IMR-90 (cell line): ENCODE measurements at regions not wholly inside any gene's neighbourhood (a gene's known extent, or its start where the extent isn't known, plus 50 kb on each side); places are given as distances from the start of the nearest gene placed in this dataset.

Source experiments
- ATAC-seq: fragments of 200-7000 bp; cut with Tn5 transposase; 2 replicates; pipeline ENCODE4 v1.9.1; 2020; ENCODE audit warnings: low read depth, mild to moderate bottlenecking, moderate library complexity
- BruUV-seq: library from RNA; stranded (reverse); fragments of 400-500 nt; replicated peaks from 2 replicates; lab custom pipeline; 2021; lab: Mats Ljungman, UMichigan
- CTCF ChIA-PET: fragments of 300-600 bp; formaldehyde crosslinking; extraction: SDS; loops from one replicate; lab custom pipeline; 2021; ENCODE audit warnings: antibody characterized with exemption; lab: Yijun Ruan, JAX
- POLR2A ChIA-PET: fragments of 300-600 bp; sonication (Branson Sonifier 250); formaldehyde crosslinking; loops from one replicate; lab custom pipeline; 2022; ENCODE audit warnings: antibody characterized with exemption; ENCODE audit not compliant: unreplicated experiment; lab: Charles Lee
- DNase-seq: peaks from one replicate; pipeline ENCODE4 v3.0.0; 2013
- H2AFZ ChIP-seq: replicated peaks from 2 replicates; pipeline ENCODE3; 2013; ENCODE audit warnings: low read length, mild to moderate bottlenecking; ENCODE audit not compliant: poor library complexity
- H2AK5ac ChIP-seq: 2 replicates; pipeline ENCODE4 v1.6.1; 2013; ENCODE audit warnings: low read depth, low read length, inconsistent platforms
- H2AK9ac ChIP-seq: replicated peaks from 2 replicates; pipeline ENCODE3; 2013; ENCODE audit warnings: mild to moderate bottlenecking, low read depth, low read length, moderate library complexity; ENCODE audit not compliant: poor library complexity
- H2BK120ac ChIP-seq: 2 replicates; pipeline ENCODE4 v1.6.1; 2013; ENCODE audit warnings: low read depth, low read length, inconsistent platforms
- H2BK15ac ChIP-seq: 3 replicates; pipeline ENCODE4 v1.6.1; 2013; ENCODE audit warnings: low read depth, low read length, inconsistent platforms
- H2BK20ac ChIP-seq: 2 replicates; pipeline ENCODE4 v1.6.1; 2013; ENCODE audit warnings: low read depth, mild to moderate bottlenecking, inconsistent platforms, low read length, moderate library complexity
- H2BK5ac ChIP-seq: 2 replicates; pipeline ENCODE4 v1.6.1; 2013; ENCODE audit warnings: mild to moderate bottlenecking, low read depth, low read length, inconsistent platforms; ENCODE audit not compliant: poor library complexity, severe bottlenecking
- H3K14ac ChIP-seq: replicated peaks from 2 replicates; pipeline ENCODE4 v1.6.1; 2013; ENCODE audit warnings: low read depth, low read length, inconsistent platforms
- H3K18ac ChIP-seq: 2 replicates; pipeline ENCODE4 v1.6.1; 2013; ENCODE audit warnings: low read depth, low read length, control low read depth
- H3K23ac ChIP-seq: 2 replicates; pipeline ENCODE4 v1.6.1; 2013; ENCODE audit warnings: low read depth, low read length, inconsistent platforms
- H3K27ac ChIP-seq: 2 replicates; pipeline ENCODE4 v1.5.1; 2013; ENCODE audit warnings: mild to moderate bottlenecking, control low read depth, low read length; ENCODE audit not compliant: insufficient read depth
- H3K27me3 ChIP-seq: 2 replicates; pipeline ENCODE4 v1.6.1; 2013; ENCODE audit warnings: low read length; ENCODE audit not compliant: control insufficient read depth, insufficient read depth
- H3K36me3 ChIP-seq: 2 replicates; pipeline ENCODE4 v1.6.1; 2013; ENCODE audit warnings: low read length, mixed read lengths; ENCODE audit not compliant: control insufficient read depth, insufficient read depth
- H3K4ac ChIP-seq: 2 replicates; pipeline ENCODE4 v1.6.1; 2013; ENCODE audit warnings: low read depth, low read length, inconsistent platforms
- H3K4me1 ChIP-seq: 2 replicates; pipeline ENCODE4 v1.6.1; 2013; ENCODE audit warnings: low read length, mixed read lengths; ENCODE audit not compliant: control insufficient read depth, insufficient read depth
- H3K4me2 ChIP-seq: 2 replicates; pipeline ENCODE4 v1.6.1; 2013; ENCODE audit warnings: low read depth, mild to moderate bottlenecking, control low read depth, low read length, moderate library complexity
- H3K4me3 ChIP-seq: 2 replicates; pipeline ENCODE4 v1.5.1; 2013; ENCODE audit warnings: low read depth, mild to moderate bottlenecking, control low read depth, low read length, moderate library complexity; ENCODE audit not compliant: insufficient read depth
- H3K56ac ChIP-seq: 2 replicates; pipeline ENCODE4 v1.6.1; 2013; ENCODE audit warnings: low read length, inconsistent platforms; ENCODE audit not compliant: insufficient read depth; ENCODE audit errors: extremely low read depth
- H3K79me1 ChIP-seq, 2 experiments: 2 replicates each; pipeline ENCODE4 v1.6.1; 2013; ENCODE audit warnings: low read length in 2 of 2, inconsistent platforms in 1 of 2, low read depth in 1 of 2
- H3K9ac ChIP-seq: 2 replicates; pipeline ENCODE4 v1.6.1; 2013; ENCODE audit warnings: low read depth, low read length, control low read depth
- H3K9me1 ChIP-seq: 2 replicates; pipeline ENCODE4 v1.6.1; 2013; ENCODE audit warnings: low read length, inconsistent platforms; ENCODE audit not compliant: insufficient read depth
- H3K9me3 ChIP-seq: 2 replicates; pipeline ENCODE4 v1.6.1; 2013; ENCODE audit warnings: low read length; ENCODE audit not compliant: control insufficient read depth, insufficient read depth
- H4K20me1 ChIP-seq: 2 replicates; pipeline ENCODE4 v1.6.1; 2013; ENCODE audit warnings: low read length, inconsistent platforms; ENCODE audit not compliant: insufficient read depth
- H4K5ac ChIP-seq: 2 replicates; pipeline ENCODE4 v1.6.1; 2013; ENCODE audit warnings: mild to moderate bottlenecking, low read depth, low read length, control low read depth
- H4K8ac ChIP-seq, 2 experiments: 2 replicates each; pipeline ENCODE4 v1.6.1; 2013; ENCODE audit warnings: low read depth in 2 of 2, low read length in 2 of 2, control low read depth in 1 of 2, inconsistent platforms in 1 of 2
- H4K91ac ChIP-seq: 2 replicates; pipeline ENCODE4 v1.6.1; 2013; ENCODE audit warnings: low read depth, low read length, inconsistent platforms; ENCODE audit not compliant: insufficient read depth
- BHLHE40 ChIP-seq: fragments of 150-350 bp; IDR thresholded peaks from 2 replicates; pipeline ENCODE4 v1.6.1; 2016; ENCODE audit warnings: mild to moderate bottlenecking, low read depth, low read length
- CEBPB ChIP-seq: IDR thresholded peaks from 2 replicates; pipeline ENCODE4 v1.6.1; 2012; ENCODE audit warnings: low read depth, low read length, improper control_type of control experiment
- CHD1 ChIP-seq: IDR thresholded peaks from 2 replicates; pipeline ENCODE4 v1.6.1; 2012; ENCODE audit warnings: low read depth, low read length, improper control_type of control experiment
- CTCF ChIP-seq: conservative IDR thresholded peaks from 2 replicates; pipeline ENCODE4 v1.5.1; 2012; ENCODE audit warnings: mild to moderate bottlenecking, low read depth, low read length, improper control_type of control experiment
- ELK1 ChIP-seq: fragments of 150-350 bp; IDR thresholded peaks from 2 replicates; pipeline ENCODE4 v1.6.1; 2016; ENCODE audit warnings: low read depth, mild to moderate bottlenecking, low read length, moderate library complexity, borderline replicate concordance
- FOS ChIP-seq: fragments of 150-350 bp; IDR thresholded peaks from 2 replicates; pipeline ENCODE4 v1.6.1; 2016; ENCODE audit warnings: low read depth, low read length
- MXI1 ChIP-seq: IDR thresholded peaks from 2 replicates; pipeline ENCODE4 v1.6.1; 2012; ENCODE audit warnings: low read depth, mild to moderate bottlenecking, low read length, moderate library complexity, borderline replicate concordance
- NFE2L2 ChIP-seq: fragments of 150-350 bp; IDR thresholded peaks from 2 replicates; pipeline ENCODE4 v1.6.1; 2016; ENCODE audit warnings: low read depth, mild to moderate bottlenecking, low read length
- SMC3 ChIP-seq: fragments of 150-350 bp; IDR thresholded peaks from 2 replicates; pipeline ENCODE4 v1.6.1; 2016; ENCODE audit warnings: low read depth, mild to moderate bottlenecking, antibody characterized with exemption, low read length, moderate library complexity
- WGBS, 2 experiments: methylation state at CpG; one replicate each; pipeline versions ENCODE4 v1.1.5 to v1.1.7; 2013; ENCODE audit warnings: missing lambda C conversion rate in 2 of 2; ENCODE audit not compliant: insufficient read length in 1 of 2; ENCODE audit errors: extremely low coverage in 2 of 2; 5-methylcytosine and 5-hydroxymethylcytosine counted together
- dilution Hi-C: fragments of 300-500 bp; cut with HindIII; formaldehyde crosslinking; loops from one replicate; pipeline ENCODE4 v1.14.3; 2018; ENCODE audit warnings: low sequenced_read_pairs; ENCODE audit not compliant: unreplicated experiment
- in situ Hi-C: fragments of 300-500 bp; cut with MboI; formaldehyde crosslinking; loops from 3 replicates; pipeline ENCODE4 v1.14.3; 2019; ENCODE audit warnings: low sequenced_read_pairs, inconsistent platforms, mixed read lengths
- intact Hi-C: fragments of 100-400 bp; cut with micrococcal nuclease; formaldehyde crosslinking; loops from 2 replicates; pipeline ENCODE4 v1.10.0; 2022

GRCh38 chr9:107390778-107391177, 98.8 kb downstream of the KLF4 start:
- H3K4me2 ChIP-seq: no peak overlapping the region
- in situ Hi-C loops (no loop called here), dilution Hi-C loops (no loop called here), intact Hi-C loops (no loop called here)
- H4K91ac ChIP-seq: no peak overlapping the region
- H3K14ac ChIP-seq: no peak overlapping the region
- no peak overlapping the region for H2BK20ac ChIP-seq
- DNase-seq (no peak), ATAC-seq (no peak)
- no peak overlapping the region for H3K23ac ChIP-seq
- no peak overlapping the region for H3K4me3 ChIP-seq
- no peaks in the 10 kb centered on the region for H4K20me1 ChIP-seq
- H3K27ac ChIP-seq: no peak overlapping the region
- no peak overlapping the region for H2BK15ac ChIP-seq
- H2BK5ac ChIP-seq: no peak overlapping the region
- no peak overlapping the region for H3K4ac ChIP-seq
- TF ChIP-seq NFE2L2 (no peak), CHD1 (no peak), CEBPB (no peak), BHLHE40 (no peak), ELK1 (no peak), MXI1 (no peak), CTCF (no peak), SMC3 (no peak), FOS (no peak)
- CTCF ChIA-PET: no interaction called here
- no TSS peak for BruUV-seq
- H4K8ac ChIP-seq: no peak overlapping the region
- no peak overlapping the region for H3K18ac ChIP-seq
- no peak overlapping the region for H3K9ac ChIP-seq
- no peak overlapping the region for H3K56ac ChIP-seq
- H4K5ac ChIP-seq: no peak overlapping the region
- no peaks in the 10 kb centered on the region for H3K9me1 ChIP-seq
- H3K4me1 ChIP-seq: no peaks in the 10 kb centered on the region
- no peaks in the 10 kb centered on the region for H3K9me3 ChIP-seq
- no peaks in the 10 kb centered on the region for H3K36me3 ChIP-seq
- H3K79me1 ChIP-seq: no peaks in the 10 kb centered on the region
- H2AK9ac ChIP-seq: no peak overlapping the region
- no peak overlapping the region for H2AK5ac ChIP-seq
- WGBS, 2 experiments: 100% methylated on average over 1 of the region's 4 CpGs; no CpG with 5 or more reads in 1 of the 2 experiments
- H2BK120ac ChIP-seq: no peak overlapping the region
- H2AFZ ChIP-seq: no peak overlapping the region
- H3K27me3 ChIP-seq: peaks cover 7% of the 10 kb centered on the region
- POLR2A ChIA-PET: no interaction called here
